NCI-H1417 (cell line): ENCODE measurements at regions not wholly inside any gene's neighbourhood (a gene's known extent, or its start where the extent isn't known, plus 50 kb on each side); places are given as distances from the start of the nearest gene placed in this dataset.
A peak's percentile ranks its signal among the peaks of the same experiment; 100 is the strongest.

Experiments
- DNase-seq, 3 experiments: peaks; one replicate each; lab custom pipeline; 2025; lab: John Stamatoyannopoulos, UW

DNA sequence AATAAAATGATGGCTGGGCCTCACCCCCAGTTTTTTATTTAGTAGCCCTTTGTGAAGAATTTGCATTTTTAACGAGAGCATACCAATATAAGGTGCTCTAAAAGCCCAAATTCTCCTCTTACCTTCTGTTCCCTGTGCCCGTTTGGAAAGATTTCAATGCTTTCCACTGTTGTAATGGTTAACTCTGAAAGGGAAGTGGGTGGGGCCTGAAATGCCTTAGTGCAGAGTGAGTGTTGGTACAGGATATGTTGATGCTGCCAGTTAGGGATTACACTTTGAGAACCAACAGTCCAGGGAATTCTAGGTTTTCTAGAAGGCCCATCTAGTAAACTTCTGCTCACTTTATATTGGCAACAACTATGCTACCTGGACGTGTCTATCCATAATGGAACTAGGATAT is 562.7 kb upstream of the NRSN1 start:
- DNase-seq, result no peak

DNA sequence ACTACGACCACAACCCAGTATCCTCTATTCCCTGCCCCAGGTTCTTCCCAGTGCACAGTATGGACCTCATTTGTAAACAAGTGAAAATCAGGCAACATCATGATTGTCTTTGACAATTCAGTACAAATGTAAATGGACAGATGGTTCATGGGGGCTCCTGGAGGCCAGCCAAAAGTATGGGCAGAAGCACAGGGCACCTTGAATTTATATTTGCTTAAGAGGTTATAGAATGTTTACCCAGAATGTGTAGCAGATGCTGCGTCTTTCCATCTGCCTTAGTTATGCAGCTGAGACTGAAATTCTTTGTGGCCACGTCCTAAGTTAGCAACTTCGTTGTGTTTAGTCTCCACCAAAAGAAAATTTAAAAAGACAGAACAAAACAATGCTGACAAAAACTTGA is 559.6 kb upstream of the NRSN1 start:
- peak; percentile 5 to 71 (median 6) for DNase-seq

DNA sequence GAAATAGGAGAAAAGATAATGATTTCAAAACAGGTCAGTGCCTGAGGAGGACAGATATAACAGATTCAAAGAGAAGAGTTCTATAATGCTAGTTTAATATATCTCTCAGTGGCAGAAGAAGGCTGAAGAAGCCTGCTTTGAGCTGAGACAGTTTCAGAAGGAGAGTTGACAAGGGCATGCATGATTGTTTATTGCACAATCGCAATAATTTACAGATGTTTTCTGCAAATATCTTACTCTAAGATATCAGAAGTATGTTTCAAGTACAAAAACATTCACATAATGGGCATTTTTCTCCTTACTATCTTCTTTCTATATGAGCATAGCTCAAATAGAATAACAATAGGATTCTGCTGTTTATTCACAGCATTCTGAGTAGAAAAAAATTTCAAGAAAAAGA is 557.7 kb upstream of the NRSN1 start:
- no peak for DNase-seq

DNA sequence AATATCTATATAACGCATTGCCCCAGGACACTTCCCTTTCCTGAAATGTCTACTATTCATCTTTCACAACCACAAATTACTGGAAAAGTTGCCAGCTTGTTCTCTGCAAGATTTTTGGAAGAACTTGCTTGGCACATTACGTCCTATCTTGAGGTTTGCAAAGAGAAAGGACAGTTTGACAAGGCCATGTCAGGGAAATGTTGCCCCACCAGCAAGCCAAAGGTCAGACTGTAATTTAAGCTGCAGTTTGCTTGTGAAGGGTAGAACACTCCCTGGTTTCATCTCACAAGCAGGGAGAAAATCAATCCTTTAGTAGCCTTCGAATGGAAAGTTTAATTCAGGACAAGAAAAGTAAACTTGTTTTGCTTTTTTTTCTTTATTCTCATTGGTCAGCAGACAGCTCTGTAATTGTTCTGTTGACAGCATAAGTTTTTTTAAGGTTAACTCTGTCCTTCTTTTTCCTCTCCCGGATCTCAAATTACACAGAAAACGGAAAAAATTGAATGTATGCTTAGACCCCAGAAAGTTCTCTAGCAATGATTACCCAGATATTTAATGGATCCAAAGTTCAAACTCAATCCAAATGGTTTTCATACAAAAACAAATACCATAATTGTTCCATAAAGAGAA is 541.8 kb upstream of the NRSN1 start:
- no peak for DNase-seq

- no peak for DNase-seq
Measured at GRCh38 chr6:23587582-23587981, 538.4 kb upstream of the NRSN1 start.

DNA sequence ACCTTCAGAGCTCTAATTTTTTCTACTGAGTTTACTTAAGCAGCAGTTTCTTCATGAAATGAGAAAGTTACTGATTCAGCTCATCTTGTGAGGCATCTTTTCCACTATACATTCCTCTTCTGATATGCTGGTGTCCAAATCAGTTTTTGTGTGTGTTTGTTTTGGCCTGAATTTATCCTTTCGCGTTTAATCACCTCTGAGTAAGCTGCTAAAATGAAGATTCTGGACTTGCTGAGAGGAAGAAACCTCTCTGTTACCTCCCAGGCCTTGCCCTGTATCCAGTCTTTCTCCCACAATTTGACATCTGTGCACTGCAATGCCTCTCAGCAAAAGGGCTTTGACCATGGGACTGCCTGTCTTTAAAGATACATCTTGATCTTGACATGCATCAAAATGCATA is 536.2 kb upstream of the NRSN1 start:
- DNase-seq, result no peak

DNA sequence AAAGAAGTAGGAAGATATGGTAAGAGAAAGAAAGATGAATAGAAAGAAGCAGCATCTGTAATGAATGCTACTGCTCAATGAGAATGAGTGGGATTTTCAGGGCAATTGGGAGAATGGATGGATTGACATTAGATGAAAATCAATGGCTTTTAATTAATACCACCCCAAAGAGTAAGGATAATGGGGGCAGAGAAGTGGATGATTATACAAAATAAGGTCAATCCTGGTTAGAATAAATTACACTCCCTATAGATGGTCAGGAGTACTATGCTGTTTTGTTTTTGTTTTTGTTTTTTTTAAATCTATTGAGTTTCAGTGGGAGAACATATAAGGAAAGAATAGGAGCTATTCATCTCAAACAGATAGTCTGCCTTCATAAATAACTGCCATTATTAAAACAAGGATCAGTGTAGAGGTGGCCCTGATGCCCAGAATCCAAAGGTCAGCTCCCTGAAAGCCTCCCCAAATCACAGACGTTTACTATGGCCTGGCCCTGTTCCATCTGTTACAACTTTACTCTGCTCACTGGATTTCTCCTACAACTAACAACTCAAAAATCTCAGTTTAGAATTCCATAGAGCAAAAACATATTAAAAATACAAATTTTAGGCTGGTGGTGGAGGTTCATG is 535.4 kb upstream of the NRSN1 start:
- no peak for DNase-seq

DNA sequence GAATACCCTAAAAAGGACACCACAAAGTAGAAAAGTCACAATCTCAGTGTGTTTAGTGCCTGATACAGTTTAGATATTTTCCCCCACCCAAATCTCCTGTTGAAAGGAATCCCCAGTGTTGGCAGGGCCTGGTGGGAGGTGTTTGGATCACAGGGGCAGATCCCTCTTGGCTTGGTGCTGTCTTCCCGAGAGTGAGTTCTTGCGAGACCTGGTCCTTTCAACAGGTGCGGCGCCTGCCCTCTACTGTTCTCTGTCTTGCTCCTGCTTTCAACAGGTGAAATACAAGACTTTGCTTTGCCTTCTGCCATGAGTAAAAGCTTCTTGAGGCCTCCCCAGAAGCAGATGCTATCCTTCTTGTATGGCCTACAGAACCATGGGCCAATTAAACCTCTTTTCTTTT is 534.3 kb upstream of the NRSN1 start:
- no peak for DNase-seq

- DNase-seq, result peak in 1 of 3 experiments; percentile 36
Measured at GRCh38 chr6:23600118-23600517, 525.9 kb upstream of the NRSN1 start.

DNA sequence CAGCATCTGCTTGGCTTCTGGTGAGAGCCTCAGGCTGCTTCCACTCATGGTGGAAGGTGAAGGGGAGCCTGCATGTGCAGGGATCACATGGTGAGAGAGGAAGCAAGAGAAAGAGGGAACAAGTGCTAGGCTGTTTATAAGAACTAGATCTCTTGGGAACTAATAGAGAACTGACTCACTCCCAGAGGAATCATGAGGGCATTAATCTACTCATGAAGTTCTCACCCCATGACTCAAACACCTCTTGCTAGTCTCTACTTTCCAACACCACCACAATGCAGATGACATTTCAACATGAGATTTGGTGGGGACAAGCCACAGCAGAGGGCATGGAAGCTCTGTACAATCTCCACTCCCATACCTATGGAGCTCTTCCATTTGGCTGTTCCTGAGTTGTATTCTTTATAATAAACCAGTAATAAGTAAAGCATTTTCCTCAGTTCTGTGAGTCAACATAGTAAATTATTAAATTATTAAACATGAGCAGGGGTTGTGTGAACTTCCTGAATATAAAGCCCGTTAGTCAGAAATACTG is 524.1 kb upstream of the NRSN1 start:
- no peak for DNase-seq

GRCh38 chr6:23608931-23609435 is 517.0 kb upstream of the NRSN1 start:
- no peak for DNase-seq

DNA sequence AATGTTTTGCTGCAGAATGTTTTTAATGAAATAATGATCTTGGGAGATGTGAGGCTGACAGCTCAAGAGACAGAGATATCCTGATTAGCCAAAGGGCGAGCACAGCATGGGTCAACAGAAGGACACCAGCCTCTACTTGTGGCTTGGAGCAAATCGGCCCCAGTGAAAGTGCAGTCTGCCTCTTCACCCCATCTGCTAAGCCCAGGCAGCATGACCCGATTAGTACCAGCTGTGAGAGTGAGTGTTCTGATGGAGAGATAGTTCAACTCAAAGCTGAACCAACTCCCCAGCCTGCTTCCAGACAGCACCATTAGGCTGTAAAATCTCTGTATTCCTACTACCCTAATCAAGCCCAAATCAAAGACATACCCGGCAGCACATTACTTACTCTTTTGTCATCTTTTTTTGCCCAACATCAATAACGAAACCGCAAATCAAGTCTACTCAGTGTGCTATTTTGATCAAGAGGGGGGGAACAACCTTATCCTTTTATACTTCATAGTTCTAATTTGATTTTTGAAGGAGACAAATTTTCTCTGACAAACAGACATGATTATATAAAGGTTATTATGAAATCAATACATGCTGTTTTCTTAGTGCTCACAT is 514.1 kb upstream of the NRSN1 start:
- DNase-seq, result no peak

GRCh38 chr6:23618366-23618765 is 507.6 kb upstream of the NRSN1 start:
- DNase-seq, result no peak

GRCh38 chr6:23620911-23621401 is 505.1 kb upstream of the NRSN1 start:
- no peak for DNase-seq

DNA sequence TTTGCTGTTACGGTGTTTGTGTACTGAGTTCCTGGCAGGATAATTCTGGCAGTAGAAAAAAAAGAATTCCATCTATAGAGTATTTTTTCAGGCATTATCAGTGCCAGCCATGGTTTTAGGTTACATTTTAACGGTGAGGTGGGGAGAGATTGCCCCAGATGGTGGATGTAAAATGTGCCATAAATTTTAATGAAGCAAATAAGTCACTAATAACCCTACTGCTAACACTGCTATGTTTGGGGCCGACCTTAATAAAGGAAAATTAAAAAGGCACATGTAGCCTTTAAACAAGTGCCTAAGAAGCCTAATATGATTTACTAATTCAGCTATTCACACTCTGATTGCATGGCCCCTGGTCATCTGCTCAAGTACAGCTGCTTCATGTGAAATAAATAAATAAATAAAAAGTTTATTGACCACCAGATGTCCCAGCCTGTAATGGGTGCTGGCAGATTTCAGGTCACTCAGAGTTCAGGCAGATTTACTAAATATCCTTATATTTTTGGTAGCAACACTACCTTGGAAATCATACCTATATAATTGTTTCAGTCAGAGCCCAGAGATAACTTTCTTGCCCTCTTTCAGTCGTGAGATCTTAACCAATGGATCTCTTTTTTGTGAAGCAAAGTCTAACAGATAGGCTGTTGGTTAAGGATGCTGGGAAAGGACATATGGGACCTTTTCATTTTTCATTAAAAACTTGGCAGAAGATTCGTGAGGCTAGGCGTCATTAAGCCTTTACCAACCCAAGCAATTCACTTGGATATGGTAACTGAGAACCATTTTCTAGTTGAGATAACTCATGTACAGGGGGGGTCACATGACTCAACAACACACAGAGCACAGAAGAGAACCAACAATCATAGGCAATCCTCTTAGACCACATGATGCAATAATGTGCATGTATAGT is 495.0 kb upstream of the NRSN1 start:
- DNase-seq, result peak in 1 of 3 experiments; percentile 60

DNA sequence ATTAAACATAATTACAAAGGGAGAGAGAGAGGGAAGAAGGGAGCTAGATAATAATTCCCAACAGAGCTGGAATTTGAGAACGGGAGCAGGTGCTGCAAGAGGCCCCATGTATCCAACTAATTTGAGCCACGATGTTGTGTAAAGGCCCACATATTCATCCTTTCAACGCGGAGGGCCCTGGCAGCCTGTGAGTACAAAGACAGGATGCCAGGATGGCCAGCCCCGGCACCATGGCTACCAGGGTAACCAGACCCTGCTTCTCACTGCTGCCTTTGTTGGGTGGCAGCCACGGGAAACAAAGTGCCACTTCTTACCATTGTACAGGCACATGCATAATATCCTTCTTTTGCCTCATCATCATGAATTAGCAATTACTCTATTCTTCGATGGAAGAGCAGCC is 492.0 kb upstream of the NRSN1 start:
- peak; percentile 19 to 70 (median 68) for DNase-seq

DNA sequence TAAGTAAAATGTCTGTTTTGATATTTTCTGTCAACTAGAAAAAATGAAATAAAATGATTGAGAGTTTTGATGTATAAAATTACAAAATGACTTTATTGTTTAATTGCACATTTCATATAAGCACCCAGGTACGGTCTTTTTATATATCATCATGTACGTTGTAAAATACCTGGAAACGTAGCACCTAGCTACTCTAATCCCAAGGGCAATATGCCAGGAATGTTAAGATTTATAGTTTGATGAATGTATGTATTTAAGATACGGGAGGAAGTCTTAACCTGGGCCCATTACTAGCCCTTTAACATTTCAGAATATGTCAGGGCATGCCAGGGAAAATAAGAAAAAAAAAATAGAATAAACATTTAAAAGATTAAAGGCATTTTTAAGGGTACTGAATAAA is 490.9 kb upstream of the NRSN1 start:
- DNase-seq, result no peak

DNA sequence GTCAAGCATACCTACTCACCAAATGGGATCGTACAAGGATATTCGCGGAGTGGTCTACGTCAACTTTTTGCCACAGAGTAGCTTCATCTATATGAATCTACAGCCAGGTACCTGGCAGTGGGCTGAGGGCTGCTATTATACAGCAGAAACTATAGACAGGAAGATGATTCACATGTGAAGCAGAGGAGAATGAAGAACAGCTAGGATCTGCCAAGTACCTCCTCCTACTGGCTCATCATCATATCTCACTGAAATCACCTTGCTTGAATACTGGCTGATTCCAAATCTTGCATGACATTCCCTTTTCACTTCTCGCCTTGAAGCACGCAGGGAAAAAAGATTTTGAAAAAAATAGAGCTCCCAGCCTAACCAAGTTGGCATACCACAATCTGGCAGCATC is 488.7 kb upstream of the NRSN1 start:
- DNase-seq, result no peak

- DNase-seq, result peak in 2 of 3 experiments; percentile 7 to 59
Measured at GRCh38 chr6:23642849-23643248, 483.2 kb upstream of the NRSN1 start.

DNA sequence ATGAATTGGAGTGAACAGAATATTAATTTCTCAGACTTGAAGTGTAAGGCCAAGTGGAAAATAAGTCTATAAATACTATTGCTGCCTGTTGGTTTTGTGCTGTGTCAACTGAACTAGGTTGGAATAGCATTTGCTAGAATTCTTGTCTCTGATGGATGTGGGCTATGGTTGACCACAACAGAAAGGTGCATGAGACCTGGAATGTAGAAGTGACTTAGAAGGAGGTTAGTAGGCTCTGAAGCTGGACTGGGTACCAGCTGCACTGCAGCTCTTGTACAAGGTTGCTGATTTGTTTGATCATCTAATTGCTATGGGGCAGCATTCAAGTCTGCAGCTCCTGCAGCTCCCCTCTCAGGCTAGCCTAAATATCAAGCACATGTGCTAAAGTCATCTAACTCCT is 479.0 kb upstream of the NRSN1 start:
- DNase-seq, result peak in 2 of 3 experiments; percentile 16 to 43

- no peak for DNase-seq
Measured at GRCh38 chr6:23650676-23651075, 475.3 kb upstream of the NRSN1 start.

DNA sequence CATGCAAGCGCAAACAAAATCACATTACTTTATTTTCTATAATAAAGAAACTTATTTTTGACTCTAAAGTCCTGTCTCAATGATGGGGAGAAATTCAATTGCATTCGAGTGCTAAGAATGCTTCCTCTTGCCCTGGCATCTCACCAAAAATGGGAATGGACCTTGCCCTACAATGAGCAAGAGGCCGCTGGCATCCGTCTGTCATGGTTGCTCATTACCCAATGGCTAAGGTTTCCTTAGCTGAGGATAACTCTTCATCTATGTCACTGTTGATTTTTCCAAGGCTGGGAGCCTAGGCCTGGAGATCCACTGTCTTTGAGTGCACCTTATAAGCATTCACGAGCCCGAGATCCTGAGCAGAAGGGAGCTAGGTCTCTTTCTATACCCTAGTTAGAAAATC is 471.3 kb upstream of the NRSN1 start:
- DNase-seq, result no peak
